ENCODE measurements at regions not wholly inside any gene's neighbourhood (a gene's known extent, or its start where the extent isn't known, plus 50 kb on each side); places are given as distances from the start of the nearest gene placed in this dataset.

GRCh38 chr2:180122874-180123273 lies 115.8 kb upstream of the CWC22 start:
- TF ChIP-seq EZH2 (IDR thresholded peaks at IDR 0.05; ENCODE audit: insufficient read depth, poor library complexity, severe bottlenecking) = no peak
- no peak for TF ChIP-seq EZH2phosphoT487 (IDR thresholded peaks at IDR 0.05; ENCODE audit: insufficient read depth, low read depth)
